Stimulated activated CD8-positive, alpha-beta memory T cell treated with anti-CD3 and anti-CD28 coated beads, Interleukin-12 subunit alpha, Interleukin-12 subunit beta, amount 100 ng/mL, for 1 hour (primary cell): ENCODE measurements at regions not wholly inside any gene's neighbourhood (a gene's known extent, or its start where the extent isn't known, plus 50 kb on each side); places are given as distances from the start of the nearest gene placed in this dataset.

Experiments used
- DNase-seq: peaks from one replicate; pipeline ENCODE4 v3.0.0-alpha.2; 2020; ENCODE audit warnings: low read depth

- DNase-seq = no peak
These were observed 52.0 kb upstream of the TANC2 start for GRCh38 chr17:62913991-62914570.

GRCh38 chr17:62912363-62912762 lies 53.7 kb upstream of the TANC2 start:
- no peak for DNase-seq

GRCh38 chr17:62911114-62911513 lies 54.9 kb upstream of the TANC2 start:
- DNase-seq = no peak

GRCh38 chr17:62910277-62910676 lies 55.8 kb upstream of the TANC2 start:
- DNase-seq = no peak

- no peak for DNase-seq
These were observed 58.1 kb upstream of the TANC2 start for GRCh38 chr17:62907961-62908360.

GRCh38 chr17:62906881-62907280 lies 59.2 kb upstream of the TANC2 start:
- DNase-seq = no peak

GRCh38 chr17:62905233-62905632 lies 60.8 kb upstream of the TANC2 start:
- no peak for DNase-seq

- no peak for DNase-seq
These were observed 63.4 kb upstream of the TANC2 start for GRCh38 chr17:62902531-62903220.

- DNase-seq = no peak
These were observed 64.5 kb upstream of the TANC2 start for GRCh38 chr17:62901544-62901943.

- no peak for DNase-seq
These were observed 65.9 kb upstream of the TANC2 start for GRCh38 chr17:62900096-62900495.

- DNase-seq = no peak
These were observed 66.7 kb upstream of the TANC2 start for GRCh38 chr17:62899361-62899760.

- DNase-seq = no peak
These were observed 67.7 kb upstream of the TANC2 start for GRCh38 chr17:62898239-62898864.

GRCh38 chr17:62897706-62898105 lies 68.3 kb upstream of the TANC2 start:
- no peak for DNase-seq

- no peak for DNase-seq
These were observed 70.4 kb upstream of the TANC2 start for GRCh38 chr17:62895320-62896301.

GRCh38 chr17:62892870-62893338 lies 73.1 kb upstream of the TANC2 start:
- DNase-seq = peak; percentile 4

- DNase-seq = no peak
These were observed 73.9 kb upstream of the TANC2 start for GRCh38 chr17:62892061-62892675.

- no peak for DNase-seq
These were observed 74.4 kb upstream of the TANC2 start for GRCh38 chr17:62891659-62892058.

- DNase-seq = no peak
These were observed 77.3 kb upstream of the TANC2 start for GRCh38 chr17:62888765-62889164.

GRCh38 chr17:62888148-62888547 lies 77.9 kb upstream of the TANC2 start:
- DNase-seq = no peak

- no peak for DNase-seq
These were observed 78.6 kb upstream of the TANC2 start for GRCh38 chr17:62887437-62887836.

GRCh38 chr17:62884781-62885180 lies 76.7 kb upstream of the MARCHF10 start:
- DNase-seq = no peak

GRCh38 chr17:62882878-62883277 lies 74.8 kb upstream of the MARCHF10 start:
- DNase-seq = no peak
